Sigmoid colon (tissue), 4 donors: ENCODE measurements at regions not wholly inside any gene's neighbourhood (a gene's known extent, or its start where the extent isn't known, plus 50 kb on each side); places are given as distances from the start of the nearest gene placed in this dataset.

Experiments used
- EP300 ChIP-seq, 4 donors: sonication (generic); formaldehyde crosslinking; IDR thresholded peaks; one replicate each; pipeline ENCODE4 v1.6.1; 2017; ENCODE audit warnings: antibody characterized with exemption in 4 of 4
- POLR2A ChIP-seq, 2 donors: fragments of 450-650 bp; IDR thresholded peaks; one replicate each; pipeline ENCODE4 v1.6.1; 2016; ENCODE audit warnings: antibody characterized with exemption in 2 of 2, mild to moderate bottlenecking in 2 of 2, moderate library complexity in 2 of 2
- POLR2AphosphoS5 ChIP-seq, 4 donors: sonication (generic); formaldehyde crosslinking; IDR thresholded peaks; one replicate each; pipeline ENCODE4 v1.6.1; 2017; ENCODE audit warnings: antibody characterized with exemption in 4 of 4
- TF ChIP-seq, protein P1 (sequence below), 4 experiments: fragments of 450-650 bp in 3 of 4; fragments of 200-600 bp in 1 of 4; IDR thresholded peaks; one replicate each; pipeline ENCODE4 v1.5.1; 2016 to 2019; ENCODE audit warnings: antibody characterized with exemption in 4 of 4, mild to moderate bottlenecking in 3 of 4, moderate library complexity in 2 of 4

DNA sequence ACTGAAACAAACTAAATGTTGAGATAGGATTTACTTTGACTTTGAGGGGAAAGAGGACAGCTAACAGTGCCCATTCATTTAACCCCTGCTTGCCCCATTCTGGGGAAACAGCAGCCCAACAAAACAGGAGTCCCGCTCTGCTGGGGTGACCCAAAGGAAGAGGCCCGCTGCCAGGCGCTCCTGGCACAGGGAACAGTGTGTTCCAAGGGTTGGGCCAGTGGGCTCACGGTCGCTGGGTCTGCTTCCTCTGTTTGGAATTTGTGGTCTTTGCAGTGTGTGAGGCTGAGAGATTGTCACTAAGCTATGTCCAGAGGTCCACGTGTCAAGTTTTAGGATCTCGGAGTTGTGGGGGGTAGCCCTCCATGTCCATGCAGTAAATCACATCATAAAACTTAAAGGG, 250.4 kb upstream of the C2CD4B start:
- TF ChIP-seq, protein P1, sequence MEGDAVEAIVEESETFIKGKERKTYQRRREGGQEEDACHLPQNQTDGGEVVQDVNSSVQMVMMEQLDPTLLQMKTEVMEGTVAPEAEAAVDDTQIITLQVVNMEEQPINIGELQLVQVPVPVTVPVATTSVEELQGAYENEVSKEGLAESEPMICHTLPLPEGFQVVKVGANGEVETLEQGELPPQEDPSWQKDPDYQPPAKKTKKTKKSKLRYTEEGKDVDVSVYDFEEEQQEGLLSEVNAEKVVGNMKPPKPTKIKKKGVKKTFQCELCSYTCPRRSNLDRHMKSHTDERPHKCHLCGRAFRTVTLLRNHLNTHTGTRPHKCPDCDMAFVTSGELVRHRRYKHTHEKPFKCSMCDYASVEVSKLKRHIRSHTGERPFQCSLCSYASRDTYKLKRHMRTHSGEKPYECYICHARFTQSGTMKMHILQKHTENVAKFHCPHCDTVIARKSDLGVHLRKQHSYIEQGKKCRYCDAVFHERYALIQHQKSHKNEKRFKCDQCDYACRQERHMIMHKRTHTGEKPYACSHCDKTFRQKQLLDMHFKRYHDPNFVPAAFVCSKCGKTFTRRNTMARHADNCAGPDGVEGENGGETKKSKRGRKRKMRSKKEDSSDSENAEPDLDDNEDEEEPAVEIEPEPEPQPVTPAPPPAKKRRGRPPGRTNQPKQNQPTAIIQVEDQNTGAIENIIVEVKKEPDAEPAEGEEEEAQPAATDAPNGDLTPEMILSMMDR (IDR thresholded peaks at IDR 0.05), result no peak
- no peak for TF ChIP-seq POLR2AphosphoS5 (IDR thresholded peaks at IDR 0.05)
- no peak for TF ChIP-seq POLR2A (IDR thresholded peaks at IDR 0.05)
- TF ChIP-seq EP300 (IDR thresholded peaks at IDR 0.05), result no peak
